H1 (cell line): ENCODE measurements at regions not wholly inside any gene's neighbourhood (a gene's known extent, or its start where the extent isn't known, plus 50 kb on each side); places are given as distances from the start of the nearest gene placed in this dataset.

Experiments
- ATF3 ChIP-seq: IDR thresholded peaks from 2 replicates; pipeline ENCODE4 v1.6.1; 2011; ENCODE audit warnings: low read depth, mild to moderate bottlenecking, low read length; ENCODE audit not compliant: insufficient read depth
- CTBP2 ChIP-seq: IDR thresholded peaks from 2 replicates; pipeline ENCODE4 v1.7.0; 2011; ENCODE audit warnings: borderline replicate concordance, mild to moderate bottlenecking, moderate library complexity, mixed read lengths, low read length; ENCODE audit not compliant: insufficient read depth, insufficient read length
- JUND ChIP-seq: IDR thresholded peaks from 2 replicates; pipeline ENCODE4 v1.6.1; 2011; ENCODE audit warnings: mild to moderate bottlenecking, improper control_type of control experiment, low read length
- POLR2A ChIP-seq, 2 experiments: IDR thresholded peaks; 1 replicate in 1 of 2; 2 replicates in 1 of 2; pipeline ENCODE4 v1.6.1; 2011; ENCODE audit warnings: low read depth in 2 of 2, low read length in 2 of 2, mild to moderate bottlenecking in 2 of 2; ENCODE audit errors: control extremely low read depth in 1 of 2
- SIRT6 ChIP-seq: IDR thresholded peaks from one replicate; pipeline ENCODE4 v1.7.1; 2012; ENCODE audit warnings: low read length, inconsistent platforms
- SIX5 ChIP-seq: IDR thresholded peaks from 2 replicates; pipeline ENCODE4 v1.6.1; 2011; ENCODE audit warnings: mild to moderate bottlenecking, low read depth, low read length
- YY1 ChIP-seq: IDR thresholded peaks from 2 replicates; pipeline ENCODE4 v1.6.1; 2011; ENCODE audit warnings: low read depth, mild to moderate bottlenecking, low read length

GRCh38 chr6:101226677-101227135 is 166.8 kb upstream of the GRIK2 start (continued):
- TF ChIP-seq JUND (peak; percentile 80), CTBP2 (no peak), SIX5 (no peak), YY1 (no peak), POLR2A (IDR thresholded peaks at IDR 0.05; ENCODE audit: control extremely low read depth in 1 of 2, low read depth in 2 of 2, low read length in 2 of 2) (no peak), ATF3 (0 out of 2 replicates have a peak, but pooled peaks have one; percentile 35), SIRT6 (no peak)
